Urinary bladder (tissue), 3 donors: ENCODE measurements at regions not wholly inside any gene's neighbourhood (a gene's known extent, or its start where the extent isn't known, plus 50 kb on each side); places are given as distances from the start of the nearest gene placed in this dataset.

Experiments used
- DNase-seq: peaks from one replicate; pipeline ENCODE4 v3.0.0-alpha.2; 2015; ENCODE audit errors: extremely low spot score
- H3K27ac ChIP-seq: one replicate; pipeline ENCODE4 v1.5.1; 2013; ENCODE audit warnings: low read depth, mild to moderate bottlenecking, moderate library complexity
- H3K36me3 ChIP-seq: one replicate; pipeline ENCODE4 v1.6.1; 2013; ENCODE audit warnings: mild to moderate bottlenecking, moderate library complexity; ENCODE audit not compliant: insufficient read depth
- H3K4me1 ChIP-seq: one replicate; pipeline ENCODE4 v1.6.1; 2013; ENCODE audit warnings: mild to moderate bottlenecking, moderate library complexity; ENCODE audit not compliant: insufficient read depth
- H3K4me3 ChIP-seq: one replicate; pipeline ENCODE4 v1.5.1; 2013; ENCODE audit warnings: low read depth, low read length
- WGBS: extraction: QIAGEN DNeasy Blood & Tissue Kit; methylation state at CpG from one replicate; pipeline ENCODE4 v1.1.7; 2013; 5-methylcytosine and 5-hydroxymethylcytosine counted together
- donor health status: healthy with polysubstance abuse.
- donor health status: healthy.

DNA sequence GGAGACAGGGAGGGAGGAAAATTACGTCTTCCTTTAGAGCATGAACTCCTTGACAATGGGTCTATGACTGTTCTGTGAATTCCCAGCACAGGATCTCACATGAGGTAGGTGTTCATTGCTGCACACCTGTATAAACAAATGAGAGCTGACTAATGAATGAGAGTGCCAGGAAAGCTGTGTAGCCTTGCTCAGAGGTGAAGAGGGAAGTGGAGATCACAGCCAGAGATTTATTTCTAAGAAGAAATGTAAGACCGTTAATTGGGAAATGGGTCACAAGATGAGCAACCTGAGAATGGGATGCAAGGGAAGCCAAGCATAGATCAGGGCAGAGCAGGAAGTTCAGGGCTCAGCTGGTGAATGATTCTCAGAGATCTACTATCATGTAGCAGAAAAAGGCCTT, 295.1 kb downstream of the CDK5RAP2 start:
- Histone ChIP-seq H3K4me3 (no peak overlapping the region), H3K4me1 (no peaks in the 10 kb centered on the region), H3K36me3 (no peaks in the 10 kb centered on the region), H3K27ac (no peak overlapping the region)
- DNase-seq: no peak
- WGBS: 76% methylated on average over 2 of the region's 2 CpGs

DNA sequence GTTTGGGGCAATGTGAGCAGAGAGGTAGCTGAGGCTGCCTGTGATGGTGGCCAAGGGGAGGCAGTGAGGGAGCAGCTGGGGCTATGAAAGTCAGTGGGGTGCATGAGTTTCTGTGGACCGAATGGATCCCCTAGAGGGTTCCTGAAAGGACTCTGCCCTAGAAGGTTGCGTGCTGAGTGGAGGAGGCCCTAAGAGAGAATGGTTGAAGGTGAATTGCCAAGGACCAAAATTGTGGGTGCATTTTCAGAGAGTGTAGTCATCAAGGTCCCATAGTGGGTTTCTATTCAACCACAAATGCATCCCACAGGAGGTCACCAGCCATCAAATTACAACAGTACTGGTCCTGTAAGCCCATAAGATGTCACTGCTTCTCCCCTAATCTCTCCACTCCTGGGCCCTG, 298.3 kb downstream of the CDK5RAP2 start:
- Histone ChIP-seq H3K27ac (no peak overlapping the region), H3K4me3 (no peak overlapping the region), H3K36me3 (no peaks in the 10 kb centered on the region), H3K4me1 (no peaks in the 10 kb centered on the region)
- 81% methylated on average over 2 of the region's 2 CpGs for WGBS
- DNase-seq: no peak

DNA sequence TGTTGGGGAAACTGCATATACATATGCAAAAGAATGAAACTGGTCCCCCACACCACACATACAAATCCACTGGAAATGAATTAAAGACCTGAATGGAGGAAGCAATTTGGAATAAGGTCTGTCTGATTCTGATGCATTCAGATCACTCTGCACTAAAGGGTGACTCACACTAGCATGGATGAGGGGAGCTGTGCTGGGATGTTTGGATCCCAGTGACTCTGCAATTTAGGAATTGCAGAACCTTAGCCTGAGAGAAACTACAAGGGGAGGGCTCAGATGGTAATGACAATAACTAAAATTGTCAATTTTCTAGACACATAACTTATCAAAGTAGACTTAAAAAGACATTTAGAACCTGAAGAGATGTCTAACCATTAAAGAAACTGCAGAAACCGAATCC, 312.0 kb downstream of the CDK5RAP2 start:
- no peak for DNase-seq
- H3K4me3 ChIP-seq: no peak overlapping the region
- no peaks in the 10 kb centered on the region for H3K4me1 ChIP-seq
- WGBS: 81% methylated on average over 1 of the region's 1 CpG
- H3K36me3 ChIP-seq: no peaks in the 10 kb centered on the region
- no peak overlapping the region for H3K27ac ChIP-seq

DNA sequence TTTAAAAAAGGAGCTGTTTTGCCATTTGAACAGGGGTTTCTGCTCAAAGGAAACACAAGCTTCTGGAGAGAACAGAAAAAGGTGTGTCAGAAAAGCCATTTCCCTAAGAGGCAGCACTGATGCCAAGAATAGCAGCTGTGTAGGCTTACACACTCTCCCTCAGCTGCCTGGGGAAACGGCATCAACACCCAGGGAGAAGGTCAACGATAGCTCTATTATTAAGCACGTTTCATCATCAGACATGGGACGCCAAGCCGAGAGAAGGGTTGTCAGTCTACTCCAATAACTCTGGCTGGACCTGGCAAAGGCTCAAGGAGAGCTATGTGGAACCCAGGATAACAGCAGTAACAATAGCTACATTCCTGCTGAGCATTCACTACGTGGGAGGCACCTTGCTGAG, 314.2 kb downstream of the CDK5RAP2 start:
- WGBS: 55% methylated on average over 6 of the region's 6 CpGs
- no peaks in the 10 kb centered on the region for H3K4me1 ChIP-seq
- H3K36me3 ChIP-seq: no peaks in the 10 kb centered on the region
- H3K4me3 ChIP-seq: no peak overlapping the region
- H3K27ac ChIP-seq: no peak overlapping the region
- DNase-seq: no peak

DNA sequence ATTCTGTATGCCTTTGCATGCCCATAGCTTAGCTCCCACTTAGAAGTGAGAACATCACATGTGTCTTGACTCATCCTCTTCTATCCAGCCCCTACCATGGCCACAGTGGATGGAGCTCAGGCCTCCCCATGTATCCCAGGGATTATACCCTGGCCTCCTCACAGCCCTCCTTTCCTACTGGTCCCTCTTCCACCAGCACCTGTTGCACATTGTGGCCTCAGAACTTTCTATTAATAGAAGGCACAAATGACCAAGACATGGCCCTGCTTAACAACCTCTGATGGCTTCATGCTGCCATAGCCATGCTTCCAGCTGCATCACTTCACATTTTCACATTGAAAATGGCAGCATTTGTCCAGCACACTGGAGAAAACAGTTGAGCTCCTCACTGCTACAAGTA, 315.4 kb downstream of the CDK5RAP2 start:
- H3K4me3 ChIP-seq: no peak overlapping the region
- H3K4me1 ChIP-seq: no peaks in the 10 kb centered on the region
- H3K36me3 ChIP-seq: no peaks in the 10 kb centered on the region
- H3K27ac ChIP-seq: no peak overlapping the region
- no peak for DNase-seq

DNA sequence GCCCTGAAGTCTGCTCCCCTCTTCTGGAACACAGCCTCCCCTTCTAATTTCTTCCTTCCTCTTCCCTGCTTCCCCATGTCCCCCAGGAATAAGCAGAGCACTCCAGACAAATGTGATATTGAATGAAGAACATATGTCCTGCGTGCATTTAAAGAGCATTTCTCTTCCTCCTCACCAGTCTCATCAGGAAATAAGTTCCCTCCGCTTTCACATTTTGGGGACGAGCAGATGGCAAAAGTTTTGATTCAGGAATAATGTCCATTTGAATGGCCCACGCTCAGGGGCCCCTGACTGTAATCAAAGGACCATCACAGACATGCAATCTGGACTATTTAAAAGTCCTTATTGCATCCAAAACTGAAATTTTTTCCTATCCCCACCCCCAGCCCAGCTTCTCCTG, 316.1 kb downstream of the CDK5RAP2 start:
- no peaks in the 10 kb centered on the region for H3K4me1 ChIP-seq
- H3K27ac ChIP-seq: no peak overlapping the region
- no peaks in the 10 kb centered on the region for H3K36me3 ChIP-seq
- DNase-seq: no peak
- no peak overlapping the region for H3K4me3 ChIP-seq
- 73% methylated on average over 4 of the region's 4 CpGs for WGBS

DNA sequence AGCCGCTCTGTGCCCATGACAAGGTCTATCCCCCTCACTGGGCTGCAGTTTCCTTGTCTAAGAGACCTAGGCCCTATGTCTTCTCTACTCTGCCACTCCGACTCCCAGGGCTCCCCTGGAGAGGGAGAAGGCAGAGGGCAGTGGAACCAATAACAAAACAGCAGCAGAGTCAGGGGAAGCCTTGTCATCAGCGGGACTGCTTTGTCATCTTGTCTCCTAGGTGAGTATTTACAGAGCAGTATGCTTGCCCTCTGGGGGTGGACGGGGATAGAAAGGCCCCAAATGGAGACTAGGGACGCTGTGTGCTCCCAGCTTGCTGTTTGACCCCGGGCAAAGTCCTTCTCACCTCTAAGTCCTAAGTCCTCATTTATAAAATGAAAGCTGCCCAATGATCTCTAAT, 318.5 kb downstream of the CDK5RAP2 start:
- H3K4me1 ChIP-seq: no peaks in the 10 kb centered on the region
- H3K4me3 ChIP-seq: no peak overlapping the region
- no peak overlapping the region for H3K27ac ChIP-seq
- no peak for DNase-seq
- WGBS: 74% methylated on average over 6 of the region's 6 CpGs
- no peaks in the 10 kb centered on the region for H3K36me3 ChIP-seq

DNA sequence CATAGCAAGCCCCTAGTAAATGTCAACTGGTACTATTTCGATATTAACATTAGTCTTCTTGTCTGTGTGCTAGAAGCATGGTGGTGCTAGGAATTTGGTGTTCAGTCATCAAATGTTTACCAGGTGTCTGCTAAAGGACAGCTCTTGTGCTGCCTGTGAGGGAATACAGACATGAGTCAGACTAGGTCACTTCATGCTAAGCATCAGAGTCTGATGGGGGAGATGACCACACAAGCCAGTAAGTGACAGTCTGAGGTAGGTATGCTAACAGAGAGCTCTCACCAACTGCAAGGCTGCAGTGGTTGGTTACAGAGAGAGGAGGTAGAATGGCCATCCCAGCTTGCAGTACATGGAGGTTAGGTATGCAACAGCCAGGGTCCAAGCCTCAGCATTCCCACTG, 320.9 kb downstream of the CDK5RAP2 start:
- Histone ChIP-seq H3K36me3 (no peaks in the 10 kb centered on the region), H3K4me1 (no peaks in the 10 kb centered on the region), H3K27ac (no peak overlapping the region), H3K4me3 (no peak overlapping the region)
- WGBS: 81% methylated on average over 1 of the region's 1 CpG
- no peak for DNase-seq

DNA sequence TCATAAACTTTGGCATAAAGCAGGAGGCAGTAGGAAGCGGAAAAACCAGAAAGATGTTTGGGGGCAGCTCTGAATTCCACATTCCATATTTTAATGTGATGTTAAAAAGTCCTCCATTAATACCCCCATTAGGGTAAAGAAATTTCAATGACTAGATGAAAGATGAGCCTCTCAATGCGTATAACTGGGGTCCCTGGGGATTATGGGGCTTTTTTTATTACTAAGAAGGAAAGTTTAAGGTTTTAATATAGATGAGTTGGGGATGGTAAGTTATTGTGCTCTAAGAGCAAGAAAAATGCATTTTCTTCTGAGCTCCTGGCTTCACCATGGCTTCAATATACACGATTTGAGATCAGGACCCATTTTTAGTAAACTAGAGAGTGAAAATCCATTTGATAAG, 321.9 kb downstream of the CDK5RAP2 start:
- Histone ChIP-seq H3K36me3 (no peaks in the 10 kb centered on the region), H3K4me1 (no peaks in the 10 kb centered on the region), H3K27ac (no peak overlapping the region), H3K4me3 (no peak overlapping the region)
- no peak for DNase-seq
- 27% methylated on average over 3 of the region's 3 CpGs for WGBS

DNA sequence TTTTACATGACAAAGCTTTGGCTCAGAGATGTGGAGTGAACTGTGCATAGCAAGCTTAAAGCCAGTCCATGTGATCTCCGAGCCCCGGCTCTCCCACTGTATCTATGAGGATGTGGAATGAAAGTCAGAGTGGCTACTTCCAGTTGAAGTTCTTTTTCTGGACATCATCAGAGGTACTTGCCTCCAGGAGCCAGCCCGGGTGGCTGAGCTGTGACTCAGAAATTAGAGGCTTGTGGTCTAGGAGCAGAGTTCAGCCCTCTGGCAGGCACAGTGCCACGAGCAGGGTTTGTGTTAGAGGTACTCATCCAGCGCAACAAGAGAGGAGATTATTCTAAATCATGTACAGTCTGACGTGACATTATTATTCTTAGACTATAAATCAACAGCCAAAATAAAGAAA, 322.5 kb downstream of the CDK5RAP2 start:
- Histone ChIP-seq H3K4me3 (no peak overlapping the region), H3K4me1 (no peaks in the 10 kb centered on the region), H3K36me3 (no peaks in the 10 kb centered on the region), H3K27ac (no peak overlapping the region)
- DNase-seq: no peak
- 50% methylated on average over 6 of the region's 6 CpGs for WGBS

DNA sequence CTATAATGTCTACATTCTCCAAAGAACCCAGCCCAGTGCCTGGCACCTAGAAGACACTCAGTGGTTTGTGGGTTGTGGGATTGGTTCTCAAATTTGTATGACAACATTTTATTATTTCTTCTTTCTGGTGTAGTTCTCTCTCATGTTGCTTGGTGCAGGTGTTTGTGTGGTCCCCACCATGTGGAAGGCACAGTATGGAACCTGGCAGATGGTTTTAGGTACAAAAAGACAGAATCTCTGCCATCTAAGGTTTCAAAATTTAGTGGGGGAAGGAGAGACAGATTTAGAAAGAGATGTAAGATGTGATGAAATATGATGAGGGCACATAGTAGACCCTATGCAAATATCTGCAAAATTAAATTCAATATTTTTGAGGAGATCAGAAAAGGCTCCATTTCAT, 323.8 kb downstream of the CDK5RAP2 start:
- DNase-seq: no peak
- H3K4me3 ChIP-seq: no peak overlapping the region

DNA sequence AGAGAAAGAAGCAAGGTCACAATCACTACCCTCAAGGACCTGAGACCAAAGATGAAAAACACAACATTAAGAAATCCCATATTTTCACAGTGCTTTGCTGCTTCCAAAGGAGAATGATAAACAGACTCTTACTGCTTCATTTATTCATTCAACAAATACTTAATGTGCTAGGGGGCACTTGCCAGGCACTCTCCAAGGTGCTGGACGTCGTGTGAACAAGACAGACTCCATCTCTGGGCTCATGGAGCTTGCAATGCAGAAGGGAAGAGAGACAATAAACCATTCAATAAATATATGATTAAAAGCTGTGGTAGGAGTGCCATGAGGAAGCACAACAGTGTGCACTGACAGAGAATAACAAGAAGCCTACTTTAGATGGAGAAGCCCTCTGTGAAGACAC, 327.7 kb downstream of the CDK5RAP2 start:
- Histone ChIP-seq H3K4me1 (no peaks in the 10 kb centered on the region), H3K27ac (no peak overlapping the region), H3K4me3 (no peak overlapping the region), H3K36me3 (no peaks in the 10 kb centered on the region)
- no peak for DNase-seq
- WGBS: 17% methylated on average over 2 of the region's 2 CpGs

More for the DNA sequence above, 323.8 kb downstream of the CDK5RAP2 start:
- no peaks in the 10 kb centered on the region for H3K4me1 ChIP-seq
- H3K27ac ChIP-seq: no peak overlapping the region
- H3K36me3 ChIP-seq: no peaks in the 10 kb centered on the region

DNA sequence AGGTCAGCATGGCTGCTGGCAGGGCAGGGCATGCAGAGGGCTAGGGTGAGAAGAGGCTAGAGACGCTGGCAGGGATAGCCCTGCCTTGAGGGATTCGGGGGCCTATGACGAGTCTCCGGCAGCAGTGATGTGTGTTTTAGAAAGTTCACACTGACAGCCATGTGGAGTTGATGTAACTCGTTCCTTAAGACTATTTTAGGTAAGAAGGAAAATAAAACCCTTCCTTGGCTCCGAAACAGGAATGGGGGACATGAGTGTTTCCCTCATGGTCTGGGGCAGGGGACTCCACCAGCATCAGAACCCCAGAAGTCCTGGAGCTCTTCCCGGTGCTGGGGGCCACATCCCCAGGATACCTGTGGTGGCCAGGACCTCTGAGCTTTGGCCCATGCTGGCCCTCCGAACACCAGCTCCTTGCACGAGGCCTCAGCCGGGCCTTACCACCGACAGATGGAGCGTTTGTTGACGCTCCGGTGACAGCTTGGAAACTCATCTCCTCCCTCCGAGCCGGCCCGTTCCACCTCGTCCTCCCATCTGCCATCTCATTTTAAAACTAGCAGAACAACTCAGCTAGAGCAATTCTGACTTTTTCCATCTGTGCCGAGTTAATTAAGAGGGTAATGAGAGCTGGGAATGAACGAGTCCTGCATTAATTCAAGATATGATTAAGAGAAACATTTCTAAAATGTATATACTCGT, 337.7 kb downstream of the CDK5RAP2 start:
- no peak overlapping the region for H3K27ac ChIP-seq
- no peak for DNase-seq
- H3K4me1 ChIP-seq: no peaks in the 10 kb centered on the region
- WGBS: 79% methylated on average over 21 of the region's 21 CpGs
- H3K4me3 ChIP-seq: no peak overlapping the region
- no peaks in the 10 kb centered on the region for H3K36me3 ChIP-seq

DNA sequence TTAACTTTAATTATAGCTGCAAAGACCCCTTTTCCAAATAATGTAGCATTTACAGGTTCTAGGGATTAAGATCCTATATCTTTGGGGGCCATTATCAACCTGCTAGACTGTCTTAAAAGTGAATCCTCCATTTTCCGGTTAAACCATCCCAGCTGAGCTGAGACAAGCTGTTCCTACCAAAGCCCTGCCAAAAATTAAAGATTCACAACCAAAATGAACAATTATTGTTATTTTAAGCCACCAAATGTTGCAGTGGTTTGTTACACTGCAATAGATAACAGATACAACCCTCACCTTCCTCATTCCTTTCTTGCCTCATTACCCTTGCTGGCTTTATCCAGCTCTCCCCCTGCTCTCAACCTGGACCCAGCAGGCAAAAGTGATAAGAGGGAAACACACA, 343.4 kb downstream of the CDK5RAP2 start:
- Histone ChIP-seq H3K27ac (no peak overlapping the region), H3K4me1 (no peaks in the 10 kb centered on the region), H3K36me3 (no peaks in the 10 kb centered on the region), H3K4me3 (no peak overlapping the region)
- WGBS: 72% methylated on average over 1 of the region's 1 CpG
- DNase-seq: no peak

DNA sequence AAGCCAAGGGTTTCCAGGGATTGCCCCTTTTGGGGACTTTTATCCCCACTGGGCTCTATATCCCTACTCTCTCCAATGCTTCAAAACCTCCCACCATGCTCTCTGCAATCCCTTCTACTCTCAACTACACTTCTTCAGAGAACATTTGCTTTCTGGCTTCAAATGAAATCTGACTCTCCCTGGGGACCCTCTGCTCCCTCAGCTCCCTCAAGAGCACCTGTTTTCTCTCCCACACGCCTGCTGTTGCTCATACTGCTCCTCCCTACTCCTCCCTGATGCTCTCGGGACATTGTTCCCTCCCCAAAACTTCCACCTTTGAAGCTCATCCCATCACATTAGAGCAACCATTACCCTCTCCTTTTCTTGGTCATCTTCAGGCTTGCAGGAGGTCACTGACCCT, 344.9 kb downstream of the CDK5RAP2 start:
- no peak for DNase-seq
- 47% methylated on average over 2 of the region's 2 CpGs for WGBS
- H3K36me3 ChIP-seq: no peaks in the 10 kb centered on the region
- no peaks in the 10 kb centered on the region for H3K4me1 ChIP-seq
- H3K27ac ChIP-seq: no peak overlapping the region
- no peak overlapping the region for H3K4me3 ChIP-seq
